Progenitor cell of endocrine pancreas (in vitro differentiated cells): ENCODE measurements at regions not wholly inside any gene's neighbourhood (a gene's known extent, or its start where the extent isn't known, plus 50 kb on each side); places are given as distances from the start of the nearest gene placed in this dataset.

Experiments used
- DNase-seq: peaks from one replicate; pipeline ENCODE4 v3.0.0; 2021; ENCODE audit warnings: low spot score; ENCODE audit not compliant: unreplicated experiment
- H3K27ac Mint-ChIP-seq: 2 replicates; pipeline ENCODE4 v1.8.0; 2021; ENCODE audit warnings: mild to moderate bottlenecking, moderate library complexity, mixed read lengths
- H3K27me3 Mint-ChIP-seq: 2 replicates; pipeline ENCODE4 v1.8.0; 2021; ENCODE audit warnings: mixed read lengths
- H3K36me3 Mint-ChIP-seq: 2 replicates; pipeline ENCODE4 v1.8.0; 2022; ENCODE audit warnings: mixed read lengths; ENCODE audit not compliant: insufficient read depth
- H3K4me1 Mint-ChIP-seq: 2 replicates; pipeline ENCODE4 v1.8.0; 2021; ENCODE audit warnings: low read depth, mixed read lengths
- H3K4me3 Mint-ChIP-seq: 2 replicates; pipeline ENCODE4 v1.8.0; 2021; ENCODE audit warnings: low read depth, mild to moderate bottlenecking, moderate library complexity, mixed read lengths
- H3K9me3 Mint-ChIP-seq: 2 replicates; pipeline ENCODE4 v1.8.0; 2021; ENCODE audit warnings: low read depth, mixed read lengths
- TF ChIP-seq, protein P1 (sequence below): fragments of 200-600 bp; sonication (generic); IDR thresholded peaks from one replicate; pipeline ENCODE4 v1.5.0; 2021; ENCODE audit warnings: antibody characterized with exemption, mild to moderate bottlenecking; ENCODE audit not compliant: unreplicated experiment

DNA sequence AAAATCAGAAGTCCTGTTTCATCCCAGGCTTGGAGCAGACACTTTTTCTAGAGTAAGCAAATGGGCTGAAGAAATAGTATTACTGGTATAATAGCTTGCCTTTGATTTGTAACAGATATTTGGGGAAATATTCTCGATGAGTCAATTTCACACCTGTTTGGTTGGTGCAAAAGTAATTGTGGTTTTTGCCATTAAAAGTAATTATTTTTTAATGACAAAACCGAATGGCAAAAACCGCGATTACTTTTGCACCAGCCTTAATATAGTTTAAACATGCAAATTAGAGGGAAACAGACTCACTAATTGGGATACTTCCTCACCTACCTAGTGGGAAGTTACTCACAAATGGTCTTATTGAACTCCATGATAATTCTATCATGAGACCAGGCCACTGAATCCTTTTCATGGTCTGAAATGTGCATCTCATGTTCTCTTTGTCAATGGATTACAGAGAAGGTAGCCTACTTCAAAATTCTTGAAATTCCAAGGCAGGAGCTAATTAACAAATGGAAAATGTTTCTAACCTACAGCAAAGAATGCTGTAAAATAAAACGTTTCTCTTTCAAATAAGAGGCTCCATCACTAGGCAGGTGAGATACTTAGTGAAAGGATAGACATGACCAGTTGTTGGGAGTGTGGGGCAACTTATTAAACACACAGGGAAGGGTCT is 391.3 kb downstream of the EMP1 start:
- Mint-ChIP-seq H3K9me3 (no peaks in the 10 kb centered on the region), H3K4me1 (no peaks in the 10 kb centered on the region), H3K4me3 (no peak overlapping the region), H3K27me3 (peaks cover 5% of the 10 kb centered on the region), H3K36me3 (no peaks in the 10 kb centered on the region), H3K27ac (no peak overlapping the region)
- TF ChIP-seq, protein P1, sequence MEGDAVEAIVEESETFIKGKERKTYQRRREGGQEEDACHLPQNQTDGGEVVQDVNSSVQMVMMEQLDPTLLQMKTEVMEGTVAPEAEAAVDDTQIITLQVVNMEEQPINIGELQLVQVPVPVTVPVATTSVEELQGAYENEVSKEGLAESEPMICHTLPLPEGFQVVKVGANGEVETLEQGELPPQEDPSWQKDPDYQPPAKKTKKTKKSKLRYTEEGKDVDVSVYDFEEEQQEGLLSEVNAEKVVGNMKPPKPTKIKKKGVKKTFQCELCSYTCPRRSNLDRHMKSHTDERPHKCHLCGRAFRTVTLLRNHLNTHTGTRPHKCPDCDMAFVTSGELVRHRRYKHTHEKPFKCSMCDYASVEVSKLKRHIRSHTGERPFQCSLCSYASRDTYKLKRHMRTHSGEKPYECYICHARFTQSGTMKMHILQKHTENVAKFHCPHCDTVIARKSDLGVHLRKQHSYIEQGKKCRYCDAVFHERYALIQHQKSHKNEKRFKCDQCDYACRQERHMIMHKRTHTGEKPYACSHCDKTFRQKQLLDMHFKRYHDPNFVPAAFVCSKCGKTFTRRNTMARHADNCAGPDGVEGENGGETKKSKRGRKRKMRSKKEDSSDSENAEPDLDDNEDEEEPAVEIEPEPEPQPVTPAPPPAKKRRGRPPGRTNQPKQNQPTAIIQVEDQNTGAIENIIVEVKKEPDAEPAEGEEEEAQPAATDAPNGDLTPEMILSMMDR: no peak
- no peak for DNase-seq

DNA sequence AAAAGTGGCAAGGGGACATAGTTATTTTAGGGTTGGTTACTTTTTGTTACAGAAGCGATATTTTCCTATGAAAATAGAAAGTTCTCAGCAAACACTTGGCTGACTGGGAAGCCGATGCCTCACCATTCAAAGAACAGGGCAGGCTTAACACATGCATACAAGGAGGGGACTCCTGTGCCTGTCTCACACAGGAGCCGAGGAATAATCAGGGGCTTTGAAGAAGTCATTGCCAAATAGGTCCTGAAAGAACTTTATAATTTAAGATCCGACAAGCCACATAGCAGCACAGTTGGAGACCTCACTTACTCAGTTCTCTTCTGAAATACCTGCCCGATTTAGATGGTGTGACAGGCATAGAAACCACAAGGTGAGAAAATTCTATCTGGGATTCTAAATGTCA is 389.8 kb downstream of the EMP1 start:
- no peaks in the 10 kb centered on the region for H3K9me3 Mint-ChIP-seq
- DNase-seq: no peak
- no peak overlapping the region for H3K4me3 Mint-ChIP-seq
- H3K27me3 Mint-ChIP-seq: peaks cover 5% of the 10 kb centered on the region
- H3K4me1 Mint-ChIP-seq: no peaks in the 10 kb centered on the region
- H3K36me3 Mint-ChIP-seq: no peaks in the 10 kb centered on the region
- H3K27ac Mint-ChIP-seq: no peak overlapping the region
- TF ChIP-seq, protein P1: no peak

DNA sequence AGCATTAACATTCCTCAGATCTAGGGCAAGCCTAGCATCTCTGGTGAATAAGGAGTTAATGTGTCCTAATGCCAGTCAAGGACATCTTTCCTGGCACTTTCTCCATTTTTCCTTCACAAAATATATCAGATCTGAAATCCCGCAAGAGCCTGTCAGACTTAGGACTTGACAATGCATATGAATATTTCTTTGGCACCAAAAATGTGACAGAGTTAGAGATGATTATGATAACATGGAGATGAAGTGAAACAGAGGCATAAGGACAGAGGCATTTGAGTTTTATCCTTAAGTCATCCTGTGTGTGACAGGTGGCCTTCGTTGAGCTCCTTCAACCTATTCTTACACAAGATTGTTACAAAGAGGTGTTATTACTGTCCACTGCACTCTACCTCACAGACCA is 388.0 kb downstream of the EMP1 start:
- Mint-ChIP-seq H3K4me3 (no peak overlapping the region), H3K4me1 (no peaks in the 10 kb centered on the region), H3K27me3 (peaks cover 5% of the 10 kb centered on the region), H3K36me3 (no peaks in the 10 kb centered on the region), H3K27ac (no peak overlapping the region), H3K9me3 (no peaks in the 10 kb centered on the region)
- no peak for DNase-seq
- TF ChIP-seq, protein P1: no peak

DNA sequence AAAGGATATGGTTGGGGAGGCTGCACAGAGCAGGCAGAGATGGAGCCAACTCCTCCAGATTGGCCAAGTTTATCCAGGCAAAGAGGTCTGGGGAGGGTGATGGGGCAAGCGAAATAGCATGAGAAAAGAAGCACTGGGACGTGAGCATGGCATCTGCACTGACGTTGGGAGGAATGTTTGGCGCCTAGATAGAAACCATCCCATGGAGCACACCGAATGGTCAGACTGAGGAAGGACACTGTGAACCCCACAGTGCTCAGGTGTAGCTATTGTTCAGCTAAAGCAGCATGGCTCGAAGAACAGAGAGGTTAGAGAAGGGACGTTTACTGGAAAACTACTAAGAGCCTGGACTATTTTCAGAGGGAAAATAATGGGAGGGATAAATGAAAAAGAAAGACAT is 387.1 kb downstream of the EMP1 start:
- H3K36me3 Mint-ChIP-seq: no peaks in the 10 kb centered on the region
- no peak overlapping the region for H3K27ac Mint-ChIP-seq
- TF ChIP-seq, protein P1: no peak
- no peaks in the 10 kb centered on the region for H3K4me1 Mint-ChIP-seq
- H3K4me3 Mint-ChIP-seq: no peak overlapping the region
- peaks cover 5% of the 10 kb centered on the region for H3K27me3 Mint-ChIP-seq
- no peaks in the 10 kb centered on the region for H3K9me3 Mint-ChIP-seq
- no peak for DNase-seq

DNA sequence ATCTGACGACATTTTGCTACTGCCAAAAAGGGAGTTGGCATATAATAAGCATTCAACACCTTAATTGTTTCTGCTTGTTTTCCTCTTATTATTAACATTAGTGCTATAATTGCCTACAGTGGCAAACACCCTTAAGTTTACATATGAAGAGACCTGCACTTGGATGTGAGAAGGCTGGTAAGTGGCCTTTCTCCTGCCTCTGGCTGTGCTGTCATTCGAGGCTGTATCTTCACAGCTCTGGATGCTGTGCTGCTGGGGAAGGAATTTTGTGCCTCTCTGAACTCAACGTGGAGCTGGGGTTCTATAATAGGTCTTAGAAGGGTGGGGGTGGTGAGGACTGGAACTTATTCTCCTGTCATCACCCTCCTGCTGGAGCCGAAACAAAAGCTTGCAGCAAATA is 385.9 kb downstream of the EMP1 start:
- Mint-ChIP-seq H3K27ac (no peak overlapping the region), H3K27me3 (peaks cover 5% of the 10 kb centered on the region), H3K4me3 (no peak overlapping the region), H3K9me3 (no peaks in the 10 kb centered on the region), H3K36me3 (no peaks in the 10 kb centered on the region), H3K4me1 (no peaks in the 10 kb centered on the region)
- TF ChIP-seq, protein P1: no peak
- no peak for DNase-seq
